Thyroid gland (tissue), 4 donors: ENCODE measurements at regions not wholly inside any gene's neighbourhood (a gene's known extent, or its start where the extent isn't known, plus 50 kb on each side); places are given as distances from the start of the nearest gene placed in this dataset.

Source experiments
- POLR2A ChIP-seq, 2 donors: fragments of 450-650 bp; IDR thresholded peaks; one replicate each; pipeline ENCODE4 v1.6.1; 2017; ENCODE audit warnings: antibody characterized with exemption in 2 of 2, mild to moderate bottlenecking in 2 of 2, moderate library complexity in 1 of 2
- TF ChIP-seq, protein P1 (sequence below), 6 experiments: fragments of 200-600 bp in 3 of 6; fragments of 450-650 bp in 3 of 6; sonication (generic) in 3 of 6; IDR thresholded peaks; one replicate each; pipeline ENCODE4 v1.5.1; 2016 to 2019; ENCODE audit warnings: antibody characterized with exemption in 6 of 6, mild to moderate bottlenecking in 2 of 6, inconsistent platforms in 1 of 6, moderate library complexity in 1 of 6

GRCh38 chr10:128897401-128898129, 569.5 kb upstream of the MGMT start:
- TF ChIP-seq POLR2A (IDR thresholded peaks at IDR 0.05) = no peak
- TF ChIP-seq, protein P1, sequence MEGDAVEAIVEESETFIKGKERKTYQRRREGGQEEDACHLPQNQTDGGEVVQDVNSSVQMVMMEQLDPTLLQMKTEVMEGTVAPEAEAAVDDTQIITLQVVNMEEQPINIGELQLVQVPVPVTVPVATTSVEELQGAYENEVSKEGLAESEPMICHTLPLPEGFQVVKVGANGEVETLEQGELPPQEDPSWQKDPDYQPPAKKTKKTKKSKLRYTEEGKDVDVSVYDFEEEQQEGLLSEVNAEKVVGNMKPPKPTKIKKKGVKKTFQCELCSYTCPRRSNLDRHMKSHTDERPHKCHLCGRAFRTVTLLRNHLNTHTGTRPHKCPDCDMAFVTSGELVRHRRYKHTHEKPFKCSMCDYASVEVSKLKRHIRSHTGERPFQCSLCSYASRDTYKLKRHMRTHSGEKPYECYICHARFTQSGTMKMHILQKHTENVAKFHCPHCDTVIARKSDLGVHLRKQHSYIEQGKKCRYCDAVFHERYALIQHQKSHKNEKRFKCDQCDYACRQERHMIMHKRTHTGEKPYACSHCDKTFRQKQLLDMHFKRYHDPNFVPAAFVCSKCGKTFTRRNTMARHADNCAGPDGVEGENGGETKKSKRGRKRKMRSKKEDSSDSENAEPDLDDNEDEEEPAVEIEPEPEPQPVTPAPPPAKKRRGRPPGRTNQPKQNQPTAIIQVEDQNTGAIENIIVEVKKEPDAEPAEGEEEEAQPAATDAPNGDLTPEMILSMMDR (IDR thresholded peaks at IDR 0.05) = no peak
